Neural cell (in vitro differentiated cells): ENCODE measurements at regions not wholly inside any gene's neighbourhood (a gene's known extent, or its start where the extent isn't known, plus 50 kb on each side); places are given as distances from the start of the nearest gene placed in this dataset.

Source experiments
- H2AFZ ChIP-seq: fragments of 200-600, 300-800 bp; sonication (generic), shearing (Covaris generic); 2 replicates; pipeline ENCODE4 v1.6.0; 2014; ENCODE audit warnings: low read depth, mild to moderate bottlenecking, antibody characterized with exemption, low read length, moderate library complexity
- H3F3A ChIP-seq: fragments of 200-600 bp; shearing (Covaris generic); 2 replicates; pipeline ENCODE4 v1.6.1; 2016; ENCODE audit warnings: mild to moderate bottlenecking, moderate library complexity, mixed read lengths, antibody characterized with exemption, low read length; ENCODE audit not compliant: insufficient read depth, poor library complexity, severe bottlenecking
- H3K27ac ChIP-seq: fragments of 200-600, 300-800 bp; sonication (generic), shearing (Covaris generic); 2 replicates; pipeline ENCODE4 v1.5.1; 2014; ENCODE audit warnings: mild to moderate bottlenecking, low read length, moderate library complexity
- H3K27me3 ChIP-seq: fragments of 300-800, 200-600 bp; sonication (generic), shearing (Covaris generic); 2 replicates; pipeline ENCODE4 v1.6.0; 2014; ENCODE audit warnings: mild to moderate bottlenecking, low read depth, low read length, moderate library complexity; ENCODE audit not compliant: insufficient read depth
- H3K36me3 ChIP-seq: fragments of 300-800, 200-600 bp; sonication (generic), shearing (Covaris generic); 2 replicates; pipeline ENCODE4 v1.5.1; 2014; ENCODE audit warnings: mild to moderate bottlenecking, antibody characterized with exemption, low read length, moderate library complexity; ENCODE audit not compliant: insufficient read depth
- H3K4me2 ChIP-seq: fragments of 300-800, 200-600 bp; sonication (generic), shearing (Covaris generic); 2 replicates; pipeline ENCODE4 v1.6.0; 2014; ENCODE audit warnings: mild to moderate bottlenecking, low read length
- H3K4me3 ChIP-seq: fragments of 300-800, 200-600 bp; sonication (generic), shearing (Covaris generic); 2 replicates; pipeline ENCODE4 v1.5.1; 2014; ENCODE audit warnings: mild to moderate bottlenecking, low read length, moderate library complexity
- H3K79me2 ChIP-seq: fragments of 200-600 bp; shearing (Covaris generic); replicated peaks from 2 replicates; pipeline ENCODE4 v1.6.0; 2014; ENCODE audit warnings: mild to moderate bottlenecking, low read length, moderate library complexity; ENCODE audit not compliant: insufficient read depth
- H3K9ac ChIP-seq: fragments of 300-800, 200-600 bp; sonication (generic), shearing (Covaris generic); 2 replicates; pipeline ENCODE4 v1.6.1; 2016; ENCODE audit warnings: mild to moderate bottlenecking, low read length, mixed read lengths
- H3K9me2 ChIP-seq: fragments of 200-600 bp; shearing (Covaris generic); 2 replicates; pipeline ENCODE4 v1.6.1; 2016; ENCODE audit warnings: mild to moderate bottlenecking, low read length, mixed read lengths; ENCODE audit not compliant: insufficient read depth
- H3K9me3 ChIP-seq: fragments of 200-600, 300-800 bp; sonication (generic), shearing (Covaris generic); 2 replicates; pipeline ENCODE4 v1.6.1; 2016; ENCODE audit warnings: mild to moderate bottlenecking, mixed run types, low read length, moderate library complexity, mixed read lengths
- H4K20me1 ChIP-seq: fragments of 200-600 bp; shearing (Covaris generic); 2 replicates; pipeline ENCODE4 v1.6.1; 2016; ENCODE audit warnings: mild to moderate bottlenecking, mixed run types; ENCODE audit not compliant: insufficient read depth
- EP300 ChIP-seq: fragments of 450-650 bp; conservative IDR thresholded peaks from 2 replicates; pipeline ENCODE4 v1.6.1; 2014; ENCODE audit warnings: antibody characterized with exemption, mild to moderate bottlenecking, moderate library complexity; ENCODE audit not compliant: poor library complexity, severe bottlenecking
- EZH2 ChIP-seq: fragments of 200-600, 300-800 bp; shearing (Covaris generic), sonication (generic); IDR thresholded peaks from 2 replicates; pipeline ENCODE4 v1.6.1; 2014; ENCODE audit warnings: antibody characterized with exemption, low read length, borderline replicate concordance, mild to moderate bottlenecking; ENCODE audit not compliant: insufficient read depth, poor library complexity, severe bottlenecking
- MXI1 ChIP-seq: fragments of 450-650 bp; conservative IDR thresholded peaks from 2 replicates; pipeline ENCODE4 v1.6.1; 2014; ENCODE audit warnings: antibody characterized with exemption, mild to moderate bottlenecking; ENCODE audit not compliant: poor library complexity, severe bottlenecking
- POLR2AphosphoS5 ChIP-seq: IDR thresholded peaks from 2 replicates; pipeline ENCODE4 v1.6.1; 2012
- RAD21 ChIP-seq: fragments of 450-650 bp; conservative IDR thresholded peaks from 2 replicates; pipeline ENCODE4 v1.6.1; 2014; ENCODE audit warnings: antibody characterized with exemption, mild to moderate bottlenecking, moderate library complexity
- REST ChIP-seq: IDR thresholded peaks from 2 replicates; pipeline ENCODE4 v1.6.1; 2012; ENCODE audit warnings: borderline replicate concordance
- SMC3 ChIP-seq: fragments of 450-650 bp; conservative IDR thresholded peaks from 2 replicates; pipeline ENCODE4 v1.6.1; 2014; ENCODE audit warnings: antibody characterized with exemption, mild to moderate bottlenecking, moderate library complexity; ENCODE audit not compliant: poor library complexity
- TAF1 ChIP-seq: IDR thresholded peaks from 2 replicates; pipeline ENCODE4 v1.6.1; 2012; ENCODE audit warnings: low read depth
- TF ChIP-seq, protein P1 (sequence below): fragments of 450-650 bp; IDR thresholded peaks from 2 replicates; pipeline ENCODE4 v1.5.1; 2014; ENCODE audit warnings: antibody characterized with exemption, mild to moderate bottlenecking, moderate library complexity; ENCODE audit not compliant: poor library complexity, severe bottlenecking

GRCh38 chr16:86019446-86020047 is 120.6 kb downstream of the IRF8 start (continued):
- TF ChIP-seq TAF1 = no peak

DNA sequence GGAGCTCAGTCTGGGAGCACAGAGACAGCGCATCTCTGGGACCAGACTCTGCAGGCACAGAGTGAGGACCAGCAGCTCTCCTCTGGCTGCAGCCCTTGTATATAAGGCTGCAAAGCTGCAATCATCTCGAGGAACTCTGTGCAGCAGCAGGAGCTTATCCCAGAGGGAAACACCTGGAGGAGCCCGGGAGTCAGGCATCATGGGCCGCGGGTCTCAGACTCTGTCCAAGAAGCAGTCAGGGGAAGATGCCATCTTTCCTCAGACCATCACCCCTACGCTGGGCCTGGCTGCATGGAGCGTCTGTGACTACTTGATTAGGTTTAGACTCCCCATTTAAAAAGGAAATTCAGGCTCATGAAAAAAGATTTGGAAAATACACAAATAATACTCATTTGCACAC is 122.0 kb downstream of the IRF8 start:
- no peaks in the 10 kb centered on the region for H3K36me3 ChIP-seq
- no peak overlapping the region for H3K4me3 ChIP-seq
- H3K27ac ChIP-seq = no peak overlapping the region
- no peak overlapping the region for H3K9ac ChIP-seq
- H4K20me1 ChIP-seq = no peaks in the 10 kb centered on the region
- H3K27me3 ChIP-seq = no peaks in the 10 kb centered on the region
- peaks cover 5% of the 10 kb centered on the region for H3K9me3 ChIP-seq
- H3K9me2 ChIP-seq = no peaks in the 10 kb centered on the region
- no peak overlapping the region for H3K4me2 ChIP-seq
- H3F3A ChIP-seq = no peaks in the 10 kb centered on the region
- TF ChIP-seq SMC3 (no peak), MXI1 (no peak), EZH2 (no peak), RAD21 (no peak), REST (no peak), POLR2AphosphoS5 (no peak), TAF1 (no peak), EP300 (no peak)
- TF ChIP-seq, protein P1, sequence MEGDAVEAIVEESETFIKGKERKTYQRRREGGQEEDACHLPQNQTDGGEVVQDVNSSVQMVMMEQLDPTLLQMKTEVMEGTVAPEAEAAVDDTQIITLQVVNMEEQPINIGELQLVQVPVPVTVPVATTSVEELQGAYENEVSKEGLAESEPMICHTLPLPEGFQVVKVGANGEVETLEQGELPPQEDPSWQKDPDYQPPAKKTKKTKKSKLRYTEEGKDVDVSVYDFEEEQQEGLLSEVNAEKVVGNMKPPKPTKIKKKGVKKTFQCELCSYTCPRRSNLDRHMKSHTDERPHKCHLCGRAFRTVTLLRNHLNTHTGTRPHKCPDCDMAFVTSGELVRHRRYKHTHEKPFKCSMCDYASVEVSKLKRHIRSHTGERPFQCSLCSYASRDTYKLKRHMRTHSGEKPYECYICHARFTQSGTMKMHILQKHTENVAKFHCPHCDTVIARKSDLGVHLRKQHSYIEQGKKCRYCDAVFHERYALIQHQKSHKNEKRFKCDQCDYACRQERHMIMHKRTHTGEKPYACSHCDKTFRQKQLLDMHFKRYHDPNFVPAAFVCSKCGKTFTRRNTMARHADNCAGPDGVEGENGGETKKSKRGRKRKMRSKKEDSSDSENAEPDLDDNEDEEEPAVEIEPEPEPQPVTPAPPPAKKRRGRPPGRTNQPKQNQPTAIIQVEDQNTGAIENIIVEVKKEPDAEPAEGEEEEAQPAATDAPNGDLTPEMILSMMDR = no peak
- no peak overlapping the region for H2AFZ ChIP-seq
- H3K79me2 ChIP-seq = no peaks in the 10 kb centered on the region

- no peak overlapping the region for H3K9ac ChIP-seq
- TF ChIP-seq POLR2AphosphoS5 = no peak
- H4K20me1 ChIP-seq = no peaks in the 10 kb centered on the region
- H3K36me3 ChIP-seq = no peaks in the 10 kb centered on the region
- H3K27me3 ChIP-seq = no peaks in the 10 kb centered on the region
- no peak overlapping the region for H3K27ac ChIP-seq
- no peak overlapping the region for H3K4me2 ChIP-seq
- peaks cover 5% of the 10 kb centered on the region for H3K9me3 ChIP-seq
- H3F3A ChIP-seq = no peaks in the 10 kb centered on the region
- H3K79me2 ChIP-seq = no peaks in the 10 kb centered on the region
- H2AFZ ChIP-seq = no peak overlapping the region
- no peaks in the 10 kb centered on the region for H3K9me2 ChIP-seq
- no peak overlapping the region for H3K4me3 ChIP-seq
Measured at GRCh38 chr16:86022381-86022960, 123.5 kb downstream of the IRF8 start.
